H9 (cell line): ENCODE measurements at regions not wholly inside any gene's neighbourhood (a gene's known extent, or its start where the extent isn't known, plus 50 kb on each side); places are given as distances from the start of the nearest gene placed in this dataset.

Experiments used
- DNase-seq: peaks from one replicate; pipeline ENCODE4 v3.0.0-alpha.2; 2017
- H2AFZ ChIP-seq: one replicate; pipeline ENCODE4 v1.6.1; 2013; ENCODE audit warnings: mild to moderate bottlenecking, low read length, control low read depth, moderate library complexity
- H2AK5ac ChIP-seq: 2 replicates; pipeline ENCODE4 v1.6.1; 2013; ENCODE audit warnings: low read length, control low read depth, mixed read lengths; ENCODE audit not compliant: insufficient read length
- H2BK120ac ChIP-seq: one replicate; pipeline ENCODE4 v1.6.1; 2013; ENCODE audit warnings: low read depth, mild to moderate bottlenecking, low read length, control low read depth, inconsistent platforms; ENCODE audit not compliant: poor library complexity, severe bottlenecking
- H2BK12ac ChIP-seq: 2 replicates; pipeline ENCODE4 v1.6.1; 2013; ENCODE audit warnings: low read length, control low read depth, mixed read lengths, low read depth; ENCODE audit not compliant: insufficient read length
- H2BK15ac ChIP-seq: 2 replicates; pipeline ENCODE4 v1.6.1; 2013; ENCODE audit warnings: low read depth, low read length, control low read depth
- H2BK20ac ChIP-seq: one replicate; pipeline ENCODE4 v1.6.1; 2013; ENCODE audit warnings: low read depth, mild to moderate bottlenecking, low read length, control low read depth, inconsistent platforms; ENCODE audit not compliant: poor library complexity, severe bottlenecking
- H2BK5ac ChIP-seq: 2 replicates; pipeline ENCODE4 v1.6.1; 2013; ENCODE audit warnings: low read length, control low read depth, mixed read lengths; ENCODE audit not compliant: insufficient read length
- H3K14ac ChIP-seq: 2 replicates; pipeline ENCODE4 v1.6.1; 2013; ENCODE audit warnings: low read length, control low read depth; ENCODE audit not compliant: insufficient read depth
- H3K18ac ChIP-seq: 2 replicates; pipeline ENCODE4 v1.6.1; 2013; ENCODE audit warnings: low read depth, mild to moderate bottlenecking, mixed read lengths, low read length, control low read depth; ENCODE audit not compliant: insufficient read length
- H3K23ac ChIP-seq: 2 replicates; pipeline ENCODE4 v1.6.1; 2013; ENCODE audit warnings: low read length, control low read depth, mixed read lengths, low read depth; ENCODE audit not compliant: insufficient read length
- H3K23me2 ChIP-seq: 2 replicates; pipeline ENCODE4 v1.6.1; 2013; ENCODE audit warnings: low read depth, mild to moderate bottlenecking, mixed read lengths, low read length, control low read depth; ENCODE audit not compliant: insufficient read length, poor library complexity, severe bottlenecking
- H3K27ac ChIP-seq: 2 replicates; pipeline ENCODE4 v1.5.1; 2013; ENCODE audit warnings: low read length, control low read depth, mixed read lengths, low read depth; ENCODE audit not compliant: insufficient read length
- H3K27me3 ChIP-seq: 2 replicates; pipeline ENCODE4 v1.6.1; 2013; ENCODE audit warnings: low read length, control low read depth, inconsistent platforms; ENCODE audit not compliant: insufficient read depth
- H3K4ac ChIP-seq: 2 replicates; pipeline ENCODE4 v1.6.1; 2013; ENCODE audit warnings: low read depth, mild to moderate bottlenecking, control low read depth, inconsistent platforms, low read length, moderate library complexity
- H3K4me1 ChIP-seq: 2 replicates; pipeline ENCODE4 v1.6.1; 2013; ENCODE audit warnings: low read length, control low read depth, inconsistent platforms; ENCODE audit not compliant: insufficient read depth
- H3K4me2 ChIP-seq: 2 replicates; pipeline ENCODE4 v1.6.1; 2013; ENCODE audit warnings: low read length, control low read depth, mixed read lengths; ENCODE audit not compliant: insufficient read length, insufficient read depth
- H3K56ac ChIP-seq: 2 replicates; pipeline ENCODE4 v1.6.1; 2013; ENCODE audit warnings: low read depth, mild to moderate bottlenecking, mixed read lengths, low read length, control low read depth; ENCODE audit not compliant: insufficient read length
- H3K79me1 ChIP-seq: 2 replicates; pipeline ENCODE4 v1.6.1; 2013; ENCODE audit warnings: low read depth, mild to moderate bottlenecking, moderate library complexity, low read length, control low read depth, inconsistent platforms; ENCODE audit not compliant: insufficient read depth, poor library complexity, severe bottlenecking
- H3K79me2 ChIP-seq: 2 replicates; pipeline ENCODE4 v1.6.1; 2013; ENCODE audit warnings: low read length, control low read depth, inconsistent platforms; ENCODE audit not compliant: insufficient read depth
- H3K9ac ChIP-seq: 2 replicates; pipeline ENCODE4 v1.6.1; 2013; ENCODE audit warnings: low read length, control low read depth, mixed read lengths; ENCODE audit not compliant: insufficient read length; ENCODE audit errors: extremely low read depth
- H3K9me3 ChIP-seq: one replicate; pipeline ENCODE4 v1.6.1; 2013; ENCODE audit warnings: low read depth, low read length, inconsistent platforms; ENCODE audit not compliant: control insufficient read depth
- H3T11ph ChIP-seq: one replicate; pipeline ENCODE4 v1.6.1; 2013; ENCODE audit warnings: mild to moderate bottlenecking, low read length, control low read depth, inconsistent platforms
- H4K20me1 ChIP-seq: one replicate; pipeline ENCODE4 v1.6.1; 2013; ENCODE audit not compliant: control insufficient read depth, insufficient read length, insufficient read depth
- H4K5ac ChIP-seq: 2 replicates; pipeline ENCODE4 v1.6.1; 2013; ENCODE audit warnings: low read depth, mild to moderate bottlenecking, mixed read lengths, low read length, control low read depth; ENCODE audit not compliant: insufficient read length
- H4K8ac ChIP-seq: replicated peaks from 2 replicates; pipeline ENCODE4 v1.6.1; 2013; ENCODE audit warnings: low read length, control low read depth, mixed read lengths, low read depth; ENCODE audit not compliant: insufficient read length
- H4K91ac ChIP-seq: 2 replicates; pipeline ENCODE4 v1.6.1; 2013; ENCODE audit warnings: low read depth, mild to moderate bottlenecking, moderate library complexity, mixed read lengths, low read length, control low read depth; ENCODE audit not compliant: insufficient read length
- H3K27ac Mint-ChIP-seq, 3 experiments: 2 replicates in 2 of 3; 3 replicates in 1 of 3; pipeline ENCODE4 v1.8.0; 2020 to 2021; ENCODE audit warnings: mixed read lengths in 3 of 3, mild to moderate bottlenecking in 1 of 3, moderate library complexity in 1 of 3
- H3K27me3 Mint-ChIP-seq: 2 replicates; pipeline ENCODE4 v1.8.0; 2021; ENCODE audit warnings: low read depth, mild to moderate bottlenecking, moderate library complexity, mixed read lengths
- H3K36me3 Mint-ChIP-seq, 3 experiments: 2 replicates in 2 of 3; 3 replicates in 1 of 3; pipeline ENCODE4 v1.8.0; 2020 to 2021; ENCODE audit warnings: low read depth in 3 of 3, mixed read lengths in 3 of 3; ENCODE audit not compliant: insufficient read depth in 1 of 3
- H3K4me1 Mint-ChIP-seq, 2 experiments: 2 replicates each; pipeline ENCODE4 v1.8.0; 2020; ENCODE audit warnings: mixed read lengths in 2 of 2
- H3K4me3 Mint-ChIP-seq, 2 experiments: 2 replicates in 1 of 2; 3 replicates in 1 of 2; pipeline ENCODE4 v1.8.0; 2020 to 2021; ENCODE audit warnings: mild to moderate bottlenecking in 2 of 2, mixed read lengths in 2 of 2, moderate library complexity in 1 of 2
- H3K9me3 Mint-ChIP-seq, 2 experiments: 2 replicates in 1 of 2; 3 replicates in 1 of 2; pipeline ENCODE4 v1.8.0; 2020; ENCODE audit warnings: mild to moderate bottlenecking in 2 of 2, mixed read lengths in 2 of 2, moderate library complexity in 1 of 2
- WGBS: extraction: QIAGEN DNeasy Blood & Tissue Kit; methylation state at CpG from one replicate; pipeline ENCODE4 v1.1.7; 2013; ENCODE audit warnings: missing lambda C conversion rate, low lambda C conversion rate, mixed read lengths; ENCODE audit not compliant: insufficient read length; ENCODE audit errors: extremely low coverage; 5-methylcytosine and 5-hydroxymethylcytosine counted together
- TF ChIP-seq, protein P1 (sequence below): fragments of 200-600 bp; sonication (generic); conservative IDR thresholded peaks from 3 replicates; pipeline ENCODE4 v1.8.0; 2021; ENCODE audit warnings: antibody characterized with exemption, mild to moderate bottlenecking

DNA sequence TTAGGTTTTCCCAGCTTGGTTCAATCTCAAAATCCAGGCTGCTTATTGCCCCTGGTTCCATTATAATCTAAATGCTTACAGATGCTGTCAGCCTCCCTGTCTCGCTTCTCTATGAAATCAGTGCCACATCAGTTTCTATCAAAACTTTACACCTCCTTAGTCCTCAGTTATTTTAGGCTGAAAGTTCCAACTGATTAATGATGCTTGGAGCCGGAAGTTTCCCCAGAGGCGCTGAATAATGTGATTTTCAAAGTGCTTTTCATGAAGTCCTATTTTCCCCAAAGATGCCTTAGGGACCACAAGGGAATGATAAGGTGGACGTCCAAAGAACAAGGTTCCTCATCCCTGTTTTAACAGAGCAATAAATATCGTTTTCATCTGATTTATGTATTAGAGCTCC is 262.4 kb upstream of the RMST start:
- H2BK20ac ChIP-seq = no peak overlapping the region
- no peaks in the 10 kb centered on the region for H4K20me1 ChIP-seq
- no peak overlapping the region for H3K4ac ChIP-seq
- WGBS = no CpG with 5 or more reads among the region's 5 CpGs
- TF ChIP-seq, protein P1, sequence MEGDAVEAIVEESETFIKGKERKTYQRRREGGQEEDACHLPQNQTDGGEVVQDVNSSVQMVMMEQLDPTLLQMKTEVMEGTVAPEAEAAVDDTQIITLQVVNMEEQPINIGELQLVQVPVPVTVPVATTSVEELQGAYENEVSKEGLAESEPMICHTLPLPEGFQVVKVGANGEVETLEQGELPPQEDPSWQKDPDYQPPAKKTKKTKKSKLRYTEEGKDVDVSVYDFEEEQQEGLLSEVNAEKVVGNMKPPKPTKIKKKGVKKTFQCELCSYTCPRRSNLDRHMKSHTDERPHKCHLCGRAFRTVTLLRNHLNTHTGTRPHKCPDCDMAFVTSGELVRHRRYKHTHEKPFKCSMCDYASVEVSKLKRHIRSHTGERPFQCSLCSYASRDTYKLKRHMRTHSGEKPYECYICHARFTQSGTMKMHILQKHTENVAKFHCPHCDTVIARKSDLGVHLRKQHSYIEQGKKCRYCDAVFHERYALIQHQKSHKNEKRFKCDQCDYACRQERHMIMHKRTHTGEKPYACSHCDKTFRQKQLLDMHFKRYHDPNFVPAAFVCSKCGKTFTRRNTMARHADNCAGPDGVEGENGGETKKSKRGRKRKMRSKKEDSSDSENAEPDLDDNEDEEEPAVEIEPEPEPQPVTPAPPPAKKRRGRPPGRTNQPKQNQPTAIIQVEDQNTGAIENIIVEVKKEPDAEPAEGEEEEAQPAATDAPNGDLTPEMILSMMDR = no peak
- peaks cover 25 to 41% of the 10 kb centered on the region in 2 experiments; a peak in 4 of 5 replicates for H3K9me3 Mint-ChIP-seq
- no peak overlapping the region for H3K27ac Mint-ChIP-seq
- no peak overlapping the region for H3K27ac ChIP-seq
- DNase-seq = no peak
- H3K79me2 ChIP-seq = no peaks in the 10 kb centered on the region
- no peaks in the 10 kb centered on the region for H3K79me1 ChIP-seq
- H3T11ph ChIP-seq = no peak overlapping the region
- no peak overlapping the region for H2BK15ac ChIP-seq
- H3K14ac ChIP-seq = no peak overlapping the region
- H2BK120ac ChIP-seq = no peak overlapping the region
- H3K4me1 ChIP-seq = no peaks in the 10 kb centered on the region
- H3K23ac ChIP-seq = no peak overlapping the region
- no peaks in the 10 kb centered on the region; the same call in 1 of the 2 replicates for H3K27me3 Mint-ChIP-seq
- no peak overlapping the region for H2AK5ac ChIP-seq
- no peak overlapping the region for H3K18ac ChIP-seq
- no peak overlapping the region for H2AFZ ChIP-seq
- no peak overlapping the region for H4K8ac ChIP-seq
- no peak overlapping the region for H3K4me2 ChIP-seq
- H3K23me2 ChIP-seq = no peaks in the 10 kb centered on the region
- H4K91ac ChIP-seq = no peak overlapping the region
- H3K4me1 Mint-ChIP-seq = peaks cover 6 to 8% of the 10 kb centered on the region in 2 experiments
- no peak overlapping the region for H2BK12ac ChIP-seq
- H3K9me3 ChIP-seq = peaks cover 7% of the 10 kb centered on the region
- peaks cover 4 to 46% (median 16%) of the 10 kb centered on the region in 3 experiments; a peak in 6 of 7 replicates for H3K36me3 Mint-ChIP-seq
- H3K27me3 ChIP-seq = no peaks in the 10 kb centered on the region
- H2BK5ac ChIP-seq = no peak overlapping the region
- no peak overlapping the region for H3K4me3 Mint-ChIP-seq
- H3K9ac ChIP-seq = no peak overlapping the region
- no peak overlapping the region for H3K56ac ChIP-seq
- H4K5ac ChIP-seq = no peak overlapping the region
